GM18867 (cell line): ENCODE measurements at regions not wholly inside any gene's neighbourhood (a gene's known extent, or its start where the extent isn't known, plus 50 kb on each side); places are given as distances from the start of the nearest gene placed in this dataset.
A peak's percentile ranks its signal among the peaks of the same experiment; 100 is the strongest.

Experiments used
- ATAC-seq: cut with Tn5 transposase; IDR thresholded peaks from one replicate; pipeline ENCODE4 v1.9.1; 2021; ENCODE audit warnings: mild to moderate bottlenecking, moderate library complexity; ENCODE audit not compliant: unreplicated experiment

DNA sequence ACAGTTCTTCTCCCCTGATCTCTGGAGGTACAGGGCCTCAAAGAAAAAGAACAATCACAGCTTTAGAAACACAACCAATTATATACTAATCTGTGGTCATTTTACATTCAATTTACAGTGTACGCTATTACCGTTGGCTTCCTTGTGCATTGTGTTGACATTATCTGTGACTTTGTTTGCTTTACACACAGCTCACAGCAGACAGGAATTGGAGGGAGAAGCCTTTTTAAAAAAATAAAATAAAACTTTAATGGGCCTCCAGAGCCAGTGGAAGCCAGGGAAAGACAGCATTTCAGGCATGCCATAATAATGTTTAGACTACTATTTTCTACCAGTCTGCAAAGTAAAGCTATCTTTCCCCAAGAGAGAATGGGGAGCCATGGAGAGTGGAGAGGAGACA lies 179.0 kb upstream of the ADO start:
- ATAC-seq: no peak

DNA sequence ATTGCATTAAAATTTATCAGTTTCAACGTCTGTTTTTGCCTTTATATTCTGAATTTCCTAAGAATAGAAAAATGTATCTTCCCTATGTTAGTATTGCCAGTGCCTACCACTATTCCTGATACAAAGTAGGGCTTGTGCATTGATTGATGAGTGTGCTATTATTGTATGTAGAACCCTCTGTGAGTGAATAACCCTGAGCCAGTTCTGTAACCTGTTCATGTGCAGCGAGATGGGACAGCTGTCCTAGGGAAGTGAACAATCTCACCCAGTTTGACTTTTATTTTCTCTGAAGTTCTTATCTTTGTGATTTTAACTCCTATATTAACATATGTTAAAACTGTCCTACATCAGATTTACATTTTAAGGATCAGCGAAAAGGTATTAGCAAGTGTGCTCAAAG lies 178.4 kb upstream of the ADO start:
- no peak for ATAC-seq

DNA sequence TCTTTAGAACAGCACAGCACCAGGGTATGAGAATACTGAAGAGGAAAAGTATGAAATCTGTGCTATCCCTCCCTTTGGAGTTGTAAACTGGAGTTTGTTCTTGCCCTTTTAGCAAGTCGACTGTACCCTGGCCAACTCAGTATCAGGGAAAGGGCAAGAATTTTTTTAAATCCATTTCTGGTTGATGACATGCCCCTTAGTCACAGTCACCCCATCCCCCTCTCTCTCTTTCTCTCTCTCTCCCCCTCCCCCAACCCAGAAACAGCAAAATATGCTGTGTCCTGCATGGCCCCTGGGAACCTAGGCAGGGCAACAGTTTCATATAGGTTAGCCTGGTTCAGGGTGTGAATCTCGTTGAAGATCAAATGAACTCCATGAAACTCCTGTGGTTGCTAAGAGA lies 177.7 kb upstream of the ADO start:
- ATAC-seq: no peak

DNA sequence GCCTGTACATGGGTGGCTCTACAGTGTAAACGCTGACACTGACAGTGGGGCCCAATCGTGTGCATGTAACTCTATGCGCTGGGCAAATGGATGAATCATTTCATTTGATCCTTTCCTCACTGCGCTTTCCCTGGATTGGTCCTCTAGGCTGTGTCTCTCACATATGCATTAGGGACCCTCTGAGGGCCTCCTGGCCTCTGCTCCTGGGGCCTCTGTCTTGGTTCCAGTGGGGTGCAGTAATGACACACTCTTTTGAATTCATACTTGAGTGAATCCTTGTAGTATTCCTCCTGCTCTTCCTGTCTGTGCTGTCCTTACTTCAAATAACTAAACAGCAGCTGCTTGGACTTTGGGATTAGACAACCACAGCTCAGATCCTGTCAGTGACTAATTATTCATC lies 176.5 kb upstream of the ADO start:
- ATAC-seq: no peak

DNA sequence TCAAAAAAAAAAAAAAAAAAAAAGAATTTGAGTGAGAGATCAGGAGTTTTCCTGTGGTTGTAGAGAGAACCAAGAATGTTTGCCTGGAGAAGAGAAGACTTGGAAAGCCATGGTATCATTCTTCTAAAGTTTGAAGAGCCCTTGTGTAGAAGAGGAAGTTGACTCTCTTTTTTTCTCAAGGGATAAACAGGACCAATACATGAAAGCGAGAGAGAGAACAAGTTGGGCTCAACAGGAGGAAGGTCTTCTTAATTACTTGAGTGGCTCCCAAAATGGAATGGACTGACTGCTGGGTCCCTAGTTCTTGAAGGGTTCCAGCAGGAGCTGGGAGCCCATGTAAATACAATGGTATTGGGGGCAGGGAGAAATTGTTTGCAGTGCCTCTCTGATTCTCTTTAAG lies 173.3 kb upstream of the ADO start:
- ATAC-seq: no peak

DNA sequence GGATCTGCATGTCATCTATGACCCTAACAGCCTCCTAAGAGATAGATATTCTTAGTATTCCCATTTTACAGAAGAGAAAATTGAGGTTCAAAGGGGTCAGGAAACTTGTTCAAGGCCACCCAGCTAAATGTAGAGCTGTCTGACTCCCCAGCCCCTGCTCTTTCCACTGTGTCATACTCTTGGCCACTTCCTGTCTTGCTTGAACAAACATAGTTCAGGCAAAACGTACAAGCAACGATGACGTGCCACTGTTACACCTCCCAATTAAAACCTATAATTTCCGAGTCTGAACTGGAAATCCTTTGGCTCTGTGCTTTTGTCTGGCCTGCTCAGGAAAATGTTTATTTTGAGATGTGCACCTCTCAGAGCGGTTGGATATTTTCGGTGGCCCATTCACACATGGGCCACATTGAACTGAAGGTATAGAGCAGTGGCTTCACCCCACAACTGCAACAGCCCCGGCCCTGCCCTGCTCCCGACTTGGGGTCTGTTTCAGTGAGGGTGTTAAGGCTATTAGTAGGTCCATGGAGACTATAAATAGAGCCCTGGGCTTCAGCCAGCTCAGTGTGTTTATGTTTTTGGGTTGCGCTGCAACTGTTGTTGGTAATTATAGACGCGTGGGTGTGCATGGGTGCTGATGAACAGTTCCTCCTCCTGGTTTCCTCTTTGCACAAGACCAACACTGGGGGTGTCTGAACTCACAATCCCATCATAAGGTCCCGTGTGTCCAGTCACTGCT lies 172.3 kb upstream of the ADO start:
- ATAC-seq: peak; percentile 77

DNA sequence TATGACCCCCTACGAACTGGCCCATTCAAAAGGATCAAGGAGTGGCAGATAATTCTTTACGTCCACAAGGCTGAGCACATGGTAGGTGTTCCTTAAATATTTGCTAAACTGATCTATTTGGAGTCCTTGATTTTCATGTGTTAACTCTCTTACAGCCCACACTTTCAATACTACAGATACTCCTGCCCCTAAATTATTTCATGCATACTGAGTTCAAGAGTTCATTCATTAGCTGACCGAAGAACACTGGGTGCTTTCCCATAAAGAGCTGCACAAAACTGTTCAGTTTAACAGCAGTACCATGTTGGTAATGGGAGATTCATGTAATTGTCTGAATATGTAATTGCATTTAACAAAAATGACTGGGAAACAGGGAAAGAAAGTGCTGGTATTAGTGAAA lies 170.5 kb upstream of the ADO start:
- ATAC-seq: no peak

DNA sequence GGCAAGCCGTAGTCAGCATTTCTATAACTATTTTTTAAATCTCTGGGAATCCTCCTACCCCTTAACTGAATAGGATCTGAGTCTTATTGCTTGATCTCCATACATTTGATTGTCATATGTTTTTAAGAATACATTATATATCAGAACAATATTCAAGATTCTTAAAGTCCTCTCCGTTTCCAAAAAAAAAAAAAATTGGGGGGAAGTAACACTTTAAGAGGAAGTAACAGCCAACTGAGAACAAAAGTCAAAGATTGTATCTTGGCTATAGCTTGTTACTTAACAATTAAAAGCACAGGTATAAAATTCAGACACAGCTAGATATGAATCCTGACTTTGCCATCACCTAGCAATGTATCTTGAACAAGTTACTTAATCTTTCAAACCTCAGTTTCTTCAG lies 169.9 kb upstream of the ADO start:
- ATAC-seq: no peak

DNA sequence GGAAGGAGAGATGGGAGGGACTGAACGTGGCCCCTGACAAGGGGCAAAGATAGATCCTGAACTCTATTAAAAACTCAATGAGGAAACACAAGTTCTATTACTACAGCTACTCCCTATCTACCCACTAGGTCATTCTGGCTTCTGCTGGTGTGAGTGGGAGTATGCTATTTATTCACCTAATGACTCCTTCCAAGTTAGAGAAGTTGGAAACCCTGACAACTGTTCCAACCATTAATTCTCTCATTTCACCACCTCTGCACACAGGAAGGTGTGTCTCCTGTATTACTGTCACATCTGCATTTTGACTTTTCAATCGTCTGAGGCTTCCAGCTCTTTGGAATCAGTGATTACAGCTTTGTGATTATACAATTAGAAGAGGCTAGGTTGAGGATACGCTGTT lies 169.4 kb upstream of the ADO start:
- no peak for ATAC-seq

DNA sequence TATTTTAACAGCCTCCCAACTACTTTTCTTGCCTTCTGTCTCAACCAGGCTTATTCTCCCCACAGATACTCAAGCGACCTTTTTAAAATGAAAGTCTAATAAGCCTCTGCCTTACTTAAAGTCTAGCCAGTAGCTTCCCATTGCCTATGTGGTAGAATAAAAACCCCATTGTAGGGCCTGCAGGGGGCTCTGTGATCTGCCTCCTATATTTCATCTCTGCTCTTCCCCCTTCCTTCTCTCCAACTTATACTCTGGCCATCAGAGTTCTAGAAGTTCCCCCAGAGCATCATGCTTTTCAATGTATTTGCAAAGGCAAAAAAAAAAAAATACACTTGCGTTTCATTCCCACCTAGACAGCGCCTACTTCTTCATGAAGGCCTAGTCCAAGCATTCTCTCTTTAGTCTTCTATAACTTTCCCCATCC lies 167.7 kb upstream of the ADO start:
- ATAC-seq: no peak

DNA sequence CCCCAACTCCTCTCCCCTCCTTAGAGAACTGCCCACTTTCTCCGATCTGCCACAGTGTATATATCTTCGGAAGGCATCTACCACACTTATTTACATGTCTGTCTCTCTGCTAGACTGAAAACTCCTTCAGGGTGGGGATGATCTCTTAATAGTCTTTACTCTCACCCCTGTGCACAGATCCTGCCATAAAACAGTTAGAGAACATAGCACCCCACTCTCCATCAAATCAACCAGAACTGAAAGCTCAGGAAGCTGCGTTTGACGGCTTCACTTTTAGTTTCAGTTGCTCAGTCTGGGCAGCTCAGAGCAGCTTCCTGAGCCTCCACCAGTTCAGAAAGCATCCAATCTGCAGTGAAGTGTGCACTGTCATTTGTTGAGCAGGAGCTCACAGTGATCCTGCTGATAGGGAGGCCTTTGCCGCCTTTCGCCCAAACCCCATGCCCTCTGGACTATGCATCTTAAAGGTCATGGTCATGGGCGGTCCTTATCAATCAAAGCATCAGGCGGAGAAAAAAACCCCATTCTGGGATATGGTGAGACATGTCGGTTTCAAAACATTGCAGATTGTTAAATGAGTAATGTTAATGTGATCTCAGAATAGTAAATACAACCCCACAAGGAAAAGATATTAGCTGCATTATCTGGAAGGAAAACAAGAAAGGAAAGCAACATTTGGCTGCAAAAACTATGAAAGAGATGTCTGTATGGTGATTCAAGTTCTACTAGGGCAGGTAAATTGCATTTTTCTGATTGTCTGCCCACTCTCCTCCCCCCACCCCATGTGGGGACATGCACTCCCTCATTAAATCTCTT lies 167.1 kb upstream of the ADO start:
- peak; percentile 55 for ATAC-seq

DNA sequence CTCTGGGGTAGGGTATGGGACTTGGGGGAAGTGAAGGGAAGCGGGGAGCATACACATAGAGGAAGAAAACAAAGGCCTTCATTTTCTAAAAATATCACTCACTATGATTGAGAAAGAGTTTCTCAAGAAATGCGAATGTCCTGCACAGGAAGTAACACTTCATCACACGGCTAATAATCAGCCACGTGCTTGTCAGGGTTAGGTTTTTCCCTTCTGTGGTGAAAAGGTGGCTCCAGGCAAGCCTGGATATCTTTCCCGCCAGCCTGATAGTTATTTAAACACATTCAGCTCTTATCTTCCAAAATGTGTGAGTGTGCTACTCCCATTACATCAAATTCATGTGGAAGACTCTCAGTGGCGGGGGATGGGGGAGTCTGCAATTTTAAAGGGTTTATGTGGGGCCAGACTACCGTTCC lies 166.4 kb upstream of the ADO start:
- peak; percentile 49 for ATAC-seq

DNA sequence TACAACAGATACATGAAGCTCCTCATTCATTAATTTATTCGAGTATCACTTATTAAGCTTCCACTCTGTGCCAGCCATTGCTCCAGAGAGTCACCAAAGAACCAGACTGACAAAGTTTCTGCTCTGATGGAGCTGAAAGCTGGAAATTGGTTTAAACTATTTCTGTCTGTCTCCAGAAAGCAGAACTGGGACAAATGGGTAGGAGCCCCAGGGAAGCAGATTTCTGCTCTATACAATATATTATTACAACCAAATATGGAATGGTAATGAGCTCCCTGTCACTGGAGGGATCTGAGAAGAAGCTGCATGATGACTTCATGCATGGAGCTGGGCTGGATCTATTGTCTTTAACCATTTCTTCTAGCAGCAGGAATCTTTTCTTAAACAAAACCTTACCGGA lies 165.4 kb upstream of the ADO start:
- no peak for ATAC-seq

DNA sequence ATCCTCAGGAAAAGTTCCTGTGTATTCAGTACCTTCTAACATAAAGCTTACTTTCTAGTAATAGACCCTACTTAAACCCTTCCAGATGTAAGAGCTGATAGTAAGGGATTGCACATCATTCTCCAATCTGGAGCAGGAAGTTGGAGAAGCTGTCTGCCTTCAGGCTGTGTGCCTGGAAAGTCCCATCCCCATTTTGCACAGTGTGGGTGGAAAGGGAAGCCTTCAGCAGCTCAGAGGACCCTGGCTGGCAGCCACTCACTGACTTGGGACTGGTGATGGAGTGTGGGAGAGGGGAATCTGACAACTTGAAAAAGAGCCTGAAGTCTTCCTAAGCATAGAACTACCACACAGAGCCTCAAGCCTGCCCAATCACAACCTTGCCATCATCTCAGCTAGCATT lies 164.1 kb upstream of the ADO start:
- no peak for ATAC-seq

DNA sequence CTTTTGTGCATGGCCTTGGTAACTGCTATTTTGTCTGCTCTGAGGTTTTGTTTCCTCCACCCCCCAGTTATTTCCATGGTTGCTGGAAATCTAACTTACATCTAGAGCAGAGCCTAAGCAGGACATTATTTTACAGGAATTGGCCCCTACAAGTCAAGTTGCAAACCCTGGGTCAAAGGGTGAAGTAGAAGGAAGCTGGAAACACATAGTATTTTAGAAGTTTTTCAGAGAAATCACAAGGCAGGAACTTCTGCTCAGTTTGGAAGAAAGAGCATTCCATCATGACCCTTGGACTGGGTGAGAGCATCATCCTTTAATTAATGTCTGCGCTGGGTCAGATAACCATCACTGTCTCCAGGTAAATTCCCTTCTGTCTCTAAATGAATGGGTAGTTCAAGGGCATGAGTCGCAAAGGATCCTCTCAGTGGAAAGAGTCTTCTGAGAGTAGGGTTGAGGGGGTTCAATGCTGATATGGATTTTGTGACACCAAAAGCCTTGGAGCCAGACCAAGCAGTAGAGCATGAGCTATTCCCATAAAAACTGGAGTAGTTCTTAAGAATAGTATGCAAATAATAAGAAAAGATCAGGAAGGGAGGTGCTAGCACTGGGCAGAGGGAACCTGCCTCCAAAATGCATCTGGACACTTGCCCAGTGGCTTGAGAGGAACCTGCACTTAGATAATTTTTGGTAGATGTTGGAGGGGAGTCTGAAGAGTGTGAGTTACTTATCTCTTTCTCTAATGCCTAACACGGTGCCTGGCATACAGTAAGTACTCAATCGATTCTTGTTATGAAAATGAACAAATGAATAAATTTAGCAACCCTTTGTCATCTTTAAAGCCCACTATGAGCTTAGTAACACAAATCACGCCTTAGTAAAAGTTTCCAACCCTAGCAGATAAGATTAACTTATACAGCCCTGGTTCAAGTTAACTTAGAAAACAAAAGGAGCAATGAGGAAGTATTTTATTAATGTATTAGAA lies 160.6 kb upstream of the ADO start:
- no peak for ATAC-seq

DNA sequence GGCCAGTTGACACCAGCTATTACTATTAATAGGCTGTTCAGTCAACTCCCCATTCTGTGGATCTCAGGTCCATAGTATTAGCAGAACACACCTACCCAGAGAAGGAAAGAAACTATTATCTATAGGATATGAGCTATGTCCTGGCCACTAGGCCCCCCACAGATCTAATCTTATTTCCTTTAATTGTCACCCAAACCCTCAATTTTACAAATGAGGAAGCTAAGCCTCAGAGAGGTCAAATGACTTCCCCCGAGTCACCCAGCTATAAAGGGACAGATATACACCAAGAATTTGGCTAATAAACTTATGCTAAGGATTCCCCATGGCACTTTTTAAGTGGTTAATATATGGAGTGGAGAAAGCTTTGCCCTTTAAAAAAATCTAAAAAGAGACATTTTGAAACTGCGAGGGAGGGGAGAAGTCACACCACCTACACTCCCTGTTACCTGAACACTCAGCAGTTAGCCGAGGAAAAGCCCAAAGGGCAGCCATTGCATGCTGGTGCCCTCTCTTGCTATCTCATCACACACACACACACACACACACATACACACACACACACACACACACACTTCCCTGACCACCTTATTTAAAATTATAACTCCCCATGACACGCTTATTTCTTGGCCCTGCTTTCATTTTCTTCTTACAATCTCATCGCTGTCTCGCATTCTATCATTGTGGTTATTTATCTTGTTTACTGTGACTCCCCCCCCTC lies 157.0 kb upstream of the ADO start:
- no peak for ATAC-seq

DNA sequence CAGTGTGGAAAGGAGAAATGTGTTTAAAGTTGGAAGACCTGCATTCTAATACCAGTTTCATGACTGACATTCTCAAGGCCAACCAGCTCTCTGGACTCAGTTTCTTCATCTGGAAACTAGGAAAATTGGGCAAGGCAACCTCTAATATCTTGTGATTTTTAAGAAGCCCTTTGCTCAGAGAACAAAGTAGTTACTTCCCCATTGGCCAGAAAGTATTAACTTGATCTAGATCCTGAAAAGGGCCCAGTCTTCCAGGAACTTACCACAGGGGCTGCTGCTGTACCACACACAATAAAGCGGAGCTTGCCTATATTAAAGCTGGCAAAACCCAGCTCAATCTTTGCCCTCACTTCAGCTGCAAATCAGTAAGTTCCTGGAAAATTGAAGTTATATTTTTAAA lies 155.6 kb upstream of the ADO start:
- ATAC-seq: no peak

DNA sequence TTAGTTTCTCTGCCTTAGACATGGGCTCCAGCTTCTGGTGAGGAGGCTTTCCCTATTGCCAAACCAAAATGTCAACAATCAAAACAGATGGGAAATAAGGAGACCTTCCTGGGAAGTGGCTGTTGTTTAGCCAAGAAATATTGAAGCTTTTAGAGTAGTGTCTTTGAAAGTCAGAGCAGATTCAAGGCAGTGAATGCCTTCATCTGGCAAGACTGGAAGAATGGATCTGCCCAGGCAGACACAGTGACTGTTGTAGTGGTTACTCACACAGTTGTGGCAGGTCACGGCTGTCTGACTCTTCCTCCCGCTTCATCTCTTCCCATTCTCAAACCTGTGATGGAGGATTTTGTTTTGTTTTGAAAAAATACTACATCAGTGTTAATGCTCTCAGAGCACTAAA lies 154.1 kb upstream of the ADO start:
- no peak for ATAC-seq

DNA sequence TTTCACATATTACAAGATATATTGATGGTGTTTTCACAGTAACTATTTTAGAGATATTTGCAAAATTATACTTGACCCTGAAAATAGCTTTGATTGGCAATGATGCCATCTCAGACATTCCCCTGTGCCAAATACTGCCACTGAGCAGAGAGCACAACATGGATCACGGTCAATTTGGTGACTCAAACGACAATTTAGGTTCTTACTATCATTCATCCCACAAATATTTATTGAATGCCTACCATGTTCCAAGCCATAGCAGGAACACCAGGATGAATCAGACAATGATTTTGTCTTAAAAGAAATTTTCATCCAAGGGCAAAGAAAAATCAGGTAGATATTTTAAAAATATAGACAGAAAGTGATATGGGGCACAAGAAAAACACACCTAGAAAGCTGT lies 153.2 kb upstream of the ADO start:
- ATAC-seq: no peak

DNA sequence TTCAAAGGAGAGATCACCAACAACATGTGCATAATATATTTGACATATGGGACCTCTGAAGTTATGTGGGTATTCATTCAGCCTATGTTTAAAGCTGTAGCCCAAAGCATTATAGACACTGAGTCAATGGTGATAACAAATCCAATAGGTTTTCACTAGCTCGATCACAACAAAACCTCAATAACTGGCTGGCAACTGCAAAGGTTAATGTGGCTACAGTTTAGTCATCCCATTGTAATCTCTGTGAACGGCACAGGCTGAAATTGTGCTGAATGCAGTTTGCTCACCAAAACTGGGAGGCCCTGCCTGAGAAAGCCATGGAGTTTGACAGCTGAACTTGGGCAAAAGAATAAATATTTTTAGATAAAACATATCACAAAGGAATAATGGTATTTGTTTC lies 152.4 kb upstream of the ADO start:
- ATAC-seq: no peak

DNA sequence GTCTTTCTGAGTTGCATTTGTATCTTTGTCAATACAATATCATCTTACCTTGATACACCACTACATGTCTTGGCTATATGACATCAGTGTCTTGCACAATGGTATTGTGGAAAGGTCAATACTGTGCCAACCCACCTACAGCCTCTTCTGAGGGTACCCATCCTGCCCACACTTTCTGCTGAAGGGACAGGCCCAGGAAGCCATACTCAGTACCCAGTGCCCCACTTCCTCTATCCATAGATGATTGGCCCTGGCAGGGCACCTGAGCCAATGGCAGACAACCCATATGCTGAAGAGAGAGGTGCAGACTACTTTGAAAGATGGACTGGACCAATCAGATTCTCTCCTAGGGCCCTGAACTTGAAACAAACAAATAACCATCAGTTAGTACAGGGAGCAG lies 152.0 kb upstream of the ADO start:
- no peak for ATAC-seq
